ENCODE measurements at regions not wholly inside any gene's neighbourhood (a gene's known extent, or its start where the extent isn't known, plus 50 kb on each side); places are given as distances from the start of the nearest gene placed in this dataset.

GRCh38 chr15:60083318-60083717, 79.2 kb downstream of the FOXB1 start:
- no peak for TF ChIP-seq CTCF (IDR thresholded peaks at IDR 0.05)
- no peak for TF ChIP-seq ZFX (IDR thresholded peaks at IDR 0.05; ENCODE audit: borderline replicate concordance)
